H1 (cell line): ENCODE measurements at regions not wholly inside any gene's neighbourhood (a gene's known extent, or its start where the extent isn't known, plus 50 kb on each side); places are given as distances from the start of the nearest gene placed in this dataset.

Experiments used
- CTCF ChIA-PET: fragments of 300-600 bp; sonication (Branson Sonifier 250); formaldehyde crosslinking; loops from one replicate; lab custom pipeline; 2021; ENCODE audit not compliant: partially characterized antibody; lab: Charles Lee
- POLR2A ChIA-PET: fragments of 300-600 bp; sonication (Branson Sonifier 250); formaldehyde crosslinking; loops from one replicate; lab custom pipeline; 2021; ENCODE audit warnings: inconsistent platforms; ENCODE audit not compliant: partially characterized antibody; lab: Charles Lee
- DNase-seq, 2 experiments: peaks; one replicate each; pipeline versions ENCODE4 v3.0.0 to v3.0.0-alpha.2; 2010 to 2022; ENCODE audit warnings: low spot score in 2 of 2, low read depth in 1 of 2, mixed read lengths in 1 of 2
- FAIRE-seq: peaks from 2 replicates; lab custom pipeline; 2011; peaks lifted over from hg19 to GRCh38; lab: Jason Lieb, UNC
- H2AFZ ChIP-seq: 2 replicates; pipeline ENCODE4 v1.8.1; 2012; ENCODE audit warnings: low read length, inconsistent platforms
- H2AK5ac ChIP-seq: 2 replicates; pipeline ENCODE4 v1.6.1; 2013; ENCODE audit warnings: low read depth, low read length
- H2BK120ac ChIP-seq: replicated peaks from 2 replicates; pipeline ENCODE3; 2013; ENCODE audit warnings: low read depth, low read length, inconsistent platforms
- H2BK12ac ChIP-seq: 2 replicates; pipeline ENCODE4 v1.6.1; 2013; ENCODE audit warnings: low read depth, low read length
- H2BK15ac ChIP-seq: 2 replicates; pipeline ENCODE4 v1.6.1; 2013; ENCODE audit warnings: low read length
- H2BK20ac ChIP-seq: 2 replicates; pipeline ENCODE4 v1.6.1; 2013; ENCODE audit warnings: low read length
- H2BK5ac ChIP-seq: 2 replicates; pipeline ENCODE4 v1.6.1; 2013; ENCODE audit warnings: low read depth, low read length
- H3K14ac ChIP-seq: 2 replicates; pipeline ENCODE4 v1.6.1; 2013; ENCODE audit warnings: inconsistent platforms; ENCODE audit not compliant: insufficient read length
- H3K18ac ChIP-seq: 2 replicates; pipeline ENCODE4 v1.6.1; 2013; ENCODE audit warnings: low read length; ENCODE audit errors: extremely low read depth
- H3K23ac ChIP-seq: 2 replicates; pipeline ENCODE4 v1.6.1; 2013; ENCODE audit warnings: inconsistent platforms; ENCODE audit not compliant: insufficient read length
- H3K23me2 ChIP-seq: 2 replicates; pipeline ENCODE4 v1.6.1; 2013; ENCODE audit warnings: low read depth, low read length
- H3K27ac ChIP-seq: 2 replicates; pipeline ENCODE4 v1.6.1; 2011; ENCODE audit warnings: low read depth, low read length, inconsistent platforms
- H3K27me3 ChIP-seq, 4 experiments: replicated peaks in 1 of 4; 1 replicate in 1 of 4; 2 replicates in 3 of 4; pipeline versions ENCODE4 v1.6.1 to v1.8.1; 2011 to 2013; ENCODE audit warnings: low read length in 3 of 4, mild to moderate bottlenecking in 3 of 4, inconsistent platforms in 2 of 4, mixed read lengths in 2 of 4, moderate library complexity in 1 of 4; ENCODE audit not compliant: control insufficient read depth in 3 of 4, insufficient read depth in 3 of 4; ENCODE audit errors: extremely low read depth in 1 of 4
- H3K36me3 ChIP-seq, 4 experiments: 2 replicates each; pipeline versions ENCODE4 v1.6.1 to v1.8.1; 2011 to 2013; ENCODE audit warnings: mild to moderate bottlenecking in 4 of 4, low read length in 3 of 4, moderate library complexity in 2 of 4, control low read depth in 1 of 4, inconsistent platforms in 1 of 4; ENCODE audit not compliant: insufficient read depth in 4 of 4, control insufficient read depth in 2 of 4
- H3K4ac ChIP-seq: replicated peaks from 2 replicates; pipeline ENCODE3; 2013; ENCODE audit warnings: low read length, low read depth, mixed read lengths, inconsistent platforms; ENCODE audit not compliant: insufficient read length
- H3K4me1 ChIP-seq, 4 experiments: replicated peaks in 1 of 4; 1 replicate in 1 of 4; 2 replicates in 3 of 4; pipeline versions ENCODE4 v1.6.1 to v1.8.1; 2011 to 2013; ENCODE audit warnings: low read length in 3 of 4, inconsistent platforms in 2 of 4, mixed read lengths in 1 of 4; ENCODE audit not compliant: insufficient read depth in 4 of 4, control insufficient read depth in 3 of 4
- H3K4me2 ChIP-seq, 2 experiments: 2 replicates each; pipeline versions ENCODE4 v1.6.1 to v1.8.1; 2011 to 2013; ENCODE audit warnings: low read depth in 2 of 2, low read length in 2 of 2, control low read depth in 1 of 2, inconsistent platforms in 1 of 2, mild to moderate bottlenecking in 1 of 2; ENCODE audit not compliant: insufficient read depth in 1 of 2
- H3K4me3 ChIP-seq, 4 experiments: fragments of 200-600, 300-600 bp in 1 of 4; sonication (generic), shearing (Covaris generic), sonication (Bioruptor Twin) in 1 of 4; 2 replicates each; pipeline versions ENCODE4 v1.5.1 to v1.8.1; 2011 to 2016; ENCODE audit warnings: low read length in 4 of 4, low read depth in 3 of 4, control low read depth in 2 of 4, inconsistent platforms in 2 of 4, mild to moderate bottlenecking in 2 of 4, mixed read lengths in 1 of 4, moderate library complexity in 1 of 4; ENCODE audit not compliant: insufficient read depth in 2 of 4; ENCODE audit errors: extremely low read depth in 1 of 4
- H3K56ac ChIP-seq: replicated peaks from 2 replicates; pipeline ENCODE3; 2013; ENCODE audit warnings: low read depth, mild to moderate bottlenecking, mixed read lengths, low read length, inconsistent platforms; ENCODE audit not compliant: insufficient read length
- H3K79me1 ChIP-seq: 2 replicates; pipeline ENCODE4 v1.6.1; 2013; ENCODE audit warnings: low read depth, low read length, control low read depth
- H3K79me2 ChIP-seq, 2 experiments: 2 replicates each; pipeline versions ENCODE4 v1.6.1 to v1.8.1; 2012 to 2013; ENCODE audit warnings: low read length in 2 of 2, mild to moderate bottlenecking in 2 of 2, inconsistent platforms in 1 of 2; ENCODE audit not compliant: insufficient read depth in 2 of 2, control insufficient read depth in 1 of 2
- H3K9ac ChIP-seq, 4 experiments: replicated peaks in 1 of 4; 1 replicate in 1 of 4; 2 replicates in 3 of 4; pipeline versions ENCODE4 v1.6.1 to v1.8.1; 2011 to 2013; ENCODE audit warnings: low read depth in 3 of 4, low read length in 3 of 4, control low read depth in 2 of 4, mild to moderate bottlenecking in 2 of 4, moderate library complexity in 2 of 4, inconsistent platforms in 1 of 4; ENCODE audit errors: extremely low read depth in 1 of 4
- H3K9me3 ChIP-seq, 2 experiments: 2 replicates each; pipeline versions ENCODE4 v1.6.1 to v1.8.1; 2012 to 2013; ENCODE audit warnings: mild to moderate bottlenecking in 2 of 2, moderate library complexity in 2 of 2, control low read depth in 1 of 2, inconsistent platforms in 1 of 2, low read depth in 1 of 2, low read length in 1 of 2, mixed read lengths in 1 of 2; ENCODE audit not compliant: insufficient read depth in 2 of 2
- H4K20me1 ChIP-seq, 2 experiments: replicated peaks in 1 of 2; 2 replicates each; pipeline versions ENCODE3 to v1.8.1; 2011 to 2013; ENCODE audit warnings: inconsistent platforms in 2 of 2, low read length in 2 of 2, mild to moderate bottlenecking in 1 of 2; ENCODE audit not compliant: insufficient read depth in 2 of 2, control insufficient read depth in 1 of 2
- H4K5ac ChIP-seq: 2 replicates; pipeline ENCODE4 v1.6.1; 2013; ENCODE audit warnings: low read length, low read depth, mixed read lengths, inconsistent platforms; ENCODE audit not compliant: insufficient read length
- H4K8ac ChIP-seq: 2 replicates; pipeline ENCODE4 v1.8.0; 2013; ENCODE audit warnings: mild to moderate bottlenecking, moderate library complexity, low read length, inconsistent platforms; ENCODE audit not compliant: insufficient read depth; ENCODE audit errors: extremely low read depth
- H4K91ac ChIP-seq: replicated peaks from 2 replicates; pipeline ENCODE3; 2013; ENCODE audit warnings: low read length, mixed read lengths, inconsistent platforms; ENCODE audit not compliant: insufficient read length
- HDAC6 ChIP-seq: IDR thresholded peaks from one replicate; pipeline ENCODE4 v1.7.1; 2012; ENCODE audit warnings: low read depth, mild to moderate bottlenecking, inconsistent platforms, low read length, moderate library complexity
- JUN ChIP-seq: IDR thresholded peaks from 2 replicates; pipeline ENCODE4 v1.6.1; 2011; ENCODE audit warnings: low read depth, mild to moderate bottlenecking, improper control_type of control experiment, low read length
- NANOG ChIP-seq: IDR thresholded peaks from 2 replicates; pipeline ENCODE4 v1.6.1; 2011; ENCODE audit warnings: low read length, low read depth, mild to moderate bottlenecking, inconsistent platforms; ENCODE audit not compliant: insufficient read depth, poor library complexity, severe bottlenecking
- NRF1 ChIP-seq: IDR thresholded peaks from 2 replicates; pipeline ENCODE4 v1.6.1; 2011; ENCODE audit warnings: mild to moderate bottlenecking, low read depth, low read length, improper control_type of control experiment
- POLR2A ChIP-seq, 2 experiments: IDR thresholded peaks; 1 replicate in 1 of 2; 2 replicates in 1 of 2; pipeline ENCODE4 v1.6.1; 2011; ENCODE audit warnings: low read depth in 2 of 2, low read length in 2 of 2, mild to moderate bottlenecking in 2 of 2; ENCODE audit errors: control extremely low read depth in 1 of 2
- POLR2AphosphoS5 ChIP-seq: IDR thresholded peaks from 2 replicates; pipeline ENCODE4 v1.6.1; 2011; ENCODE audit warnings: low read depth, low read length
- RBBP5 ChIP-seq: IDR thresholded peaks from 2 replicates; pipeline ENCODE4 v1.7.1; 2012; ENCODE audit warnings: low read depth, mild to moderate bottlenecking, inconsistent platforms, low read length, moderate library complexity, borderline replicate concordance
- SIN3A ChIP-seq, 2 experiments: IDR thresholded peaks in 1 of 2; conservative IDR thresholded peaks in 1 of 2; 2 replicates each; pipeline ENCODE4 v1.6.1; 2011 to 2012; ENCODE audit warnings: low read length in 2 of 2, improper control_type of control experiment in 1 of 2, low read depth in 1 of 2, mild to moderate bottlenecking in 1 of 2
- TCF12 ChIP-seq: IDR thresholded peaks from 2 replicates; pipeline ENCODE4 v1.6.1; 2011; ENCODE audit warnings: low read depth, mild to moderate bottlenecking, low read length
- YY1 ChIP-seq: IDR thresholded peaks from 2 replicates; pipeline ENCODE4 v1.6.1; 2011; ENCODE audit warnings: low read depth, mild to moderate bottlenecking, low read length
- WGBS, 2 experiments: shearing (Covaris generic) in 1 of 2; methylation state at CpG; one replicate each; pipeline versions ENCODE4 v1.1.6 to v1.1.7; 2013 to 2015; ENCODE audit warnings: low lambda C conversion rate in 2 of 2, mixed read lengths in 2 of 2, inconsistent platforms in 1 of 2, low coverage in 1 of 2, missing lambda C conversion rate in 1 of 2; ENCODE audit not compliant: insufficient replicate concordance in 2 of 2, insufficient coverage in 1 of 2, insufficient read length in 1 of 2; ENCODE audit errors: extremely low coverage in 1 of 2, missing lambda C conversion rate in 1 of 2; 5-methylcytosine and 5-hydroxymethylcytosine counted together

GRCh38 chr3:194810076-194810475 is 124.4 kb downstream of the FAM43A start:
- FAIRE-seq = no peak

More at GRCh38 chr3:194810076-194810475, 124.4 kb downstream of the FAM43A start:
- Histone ChIP-seq H2AFZ (no peak overlapping the region), H2BK5ac (no peak overlapping the region), H2BK120ac (no peak overlapping the region), H3K36me3 (no peaks in the 10 kb centered on the region), H2BK20ac (no peak overlapping the region), H3K4me1 (peaks cover 0 to 5% (median 0%) of the 10 kb centered on the region in 4 experiments; a peak in 2 of 7 replicates), H3K9ac (no peak overlapping the region), H3K4ac (no peak overlapping the region), H2BK15ac (no peak overlapping the region), H3K4me2 (no peak overlapping the region), H3K79me1 (no peaks in the 10 kb centered on the region), H3K56ac (no peak overlapping the region), H2AK5ac (no peak overlapping the region), H4K20me1 (no peaks in the 10 kb centered on the region), H3K27me3 (no peaks in the 10 kb centered on the region), H2BK12ac (no peak overlapping the region), H4K5ac (no peak overlapping the region), H3K9me3 (no peaks in the 10 kb centered on the region), H3K18ac (no peak overlapping the region), H3K14ac (no peak overlapping the region), H4K8ac (no peak overlapping the region; the same call in 1 of the 2 replicates), H3K23me2 (no peaks in the 10 kb centered on the region), H3K27ac (no peak overlapping the region), H4K91ac (peak overlapping the region; percentile 44), H3K23ac (no peak overlapping the region), H3K4me3 (no peak overlapping the region), H3K79me2 (no peaks in the 10 kb centered on the region)
- no peak for DNase-seq
- CTCF ChIA-PET = interaction anchor here (1.0 kb wide), 1 partner anchor 128 kb away, joined by 3 read pairs; no protein-coding TSS in a partner anchor
- 89% methylated on average over 4 of the region's 4 CpGs; no CpG with 5 or more reads in 1 of the 2 experiments for WGBS, 2 experiments
- POLR2A ChIA-PET = no interaction called here
- TF ChIP-seq YY1 = no peak
- TF ChIP-seq JUN = no peak
- TF ChIP-seq TCF12 = no peak
- no peak for TF ChIP-seq NANOG
- no peak for TF ChIP-seq POLR2A (IDR thresholded peaks at IDR 0.05; ENCODE audit: control extremely low read depth in 1 of 2, low read depth in 2 of 2, low read length in 2 of 2)
- no peak for TF ChIP-seq NRF1
- TF ChIP-seq HDAC6 = no peak
- TF ChIP-seq RBBP5 = no peak
- TF ChIP-seq SIN3A (conservative IDR thresholded peaks at IDR 0.05 in 1 of 2, IDR thresholded peaks at IDR 0.05 in 1 of 2; ENCODE audit: low read depth in 1 of 2, low read length in 2 of 2) = no peak
- TF ChIP-seq POLR2AphosphoS5 = no peak
